Loucy (cell line): ENCODE measurements at regions not wholly inside any gene's neighbourhood (a gene's known extent, or its start where the extent isn't known, plus 50 kb on each side); places are given as distances from the start of the nearest gene placed in this dataset.
"Not testable (repeated sequence)": the region's sequence is repeated elsewhere in the genome, so short reads cannot be mapped to it uniquely, and the experiment has no call there.

Experiments used
- H2AFZ ChIP-seq: fragments of 200-600 bp; sonication (generic); 2 replicates; pipeline ENCODE4 v1.6.0; 2016; ENCODE audit warnings: antibody characterized with exemption, mild to moderate bottlenecking, low read length, moderate library complexity
- H3F3A ChIP-seq: fragments of 200-600 bp; 2 replicates; pipeline ENCODE4 v1.6.0; 2016; ENCODE audit warnings: antibody characterized with exemption, low read depth, mild to moderate bottlenecking
- H3K27me3 ChIP-seq: fragments of 200-600 bp; sonication (generic); 2 replicates; pipeline ENCODE4 v1.6.1; 2014; ENCODE audit warnings: low read length, mild to moderate bottlenecking; ENCODE audit not compliant: insufficient read depth, poor library complexity, severe bottlenecking
- H3K36me3 ChIP-seq: fragments of 200-600 bp; sonication (generic); 2 replicates; pipeline ENCODE4 v1.6.1; 2016; ENCODE audit warnings: low read length; ENCODE audit not compliant: insufficient read depth
- H3K4me1 ChIP-seq: fragments of 200-600 bp; sonication (generic); 2 replicates; pipeline ENCODE4 v1.5.1; 2014; ENCODE audit warnings: low read length, mild to moderate bottlenecking; ENCODE audit not compliant: insufficient read depth, poor library complexity, severe bottlenecking
- H3K4me2 ChIP-seq: fragments of 200-600 bp; sonication (generic); 2 replicates; pipeline ENCODE4 v1.6.0; 2014; ENCODE audit warnings: antibody characterized with exemption, low read length, low read depth, mild to moderate bottlenecking; ENCODE audit not compliant: poor library complexity, severe bottlenecking
- H3K4me3 ChIP-seq: fragments of 200-600 bp; sonication (generic); 2 replicates; pipeline ENCODE4 v1.5.1; 2014; ENCODE audit warnings: low read length, mild to moderate bottlenecking, mixed read lengths; ENCODE audit not compliant: poor library complexity, severe bottlenecking
- H3K79me2 ChIP-seq: fragments of 200-600 bp; sonication (generic); 2 replicates; pipeline ENCODE4 v1.6.1; 2014; ENCODE audit warnings: low read length; ENCODE audit not compliant: insufficient read depth
- H3K9ac ChIP-seq: fragments of 200-600 bp; sonication (generic); 2 replicates; pipeline ENCODE4 v1.6.0; 2014; ENCODE audit warnings: mild to moderate bottlenecking, low read depth, low read length, moderate library complexity; ENCODE audit not compliant: poor library complexity, severe bottlenecking
- H3K9me2 ChIP-seq: fragments of 200-600 bp; sonication (generic); replicated peaks from 2 replicates; pipeline ENCODE4 v1.6.1; 2016; ENCODE audit warnings: low read depth, low read length, mixed read lengths
- H3K9me3 ChIP-seq: fragments of 200-600 bp; sonication (generic); 2 replicates; pipeline ENCODE4 v1.6.1; 2014; ENCODE audit warnings: mild to moderate bottlenecking, antibody characterized with exemption, low read length, low read depth; ENCODE audit not compliant: insufficient read depth
- H4K20me1 ChIP-seq: fragments of 200-600 bp; sonication (generic); 2 replicates; pipeline ENCODE4 v1.6.0; 2014; ENCODE audit warnings: antibody characterized with exemption, low read length, mild to moderate bottlenecking; ENCODE audit not compliant: insufficient read depth, poor library complexity, severe bottlenecking
- EZH2phosphoT487 ChIP-seq: fragments of 200-600 bp; IDR thresholded peaks from 2 replicates; pipeline ENCODE4 v1.6.1; 2018; ENCODE audit warnings: antibody characterized with exemption, mild to moderate bottlenecking, moderate library complexity, borderline replicate concordance
- TF ChIP-seq, protein P1 (sequence below): fragments of 200-600 bp; sonication (generic); conservative IDR thresholded peaks from 2 replicates; pipeline ENCODE4 v1.5.1; 2014; ENCODE audit warnings: mild to moderate bottlenecking, antibody characterized with exemption, low read length

- no peak overlapping the region for H3K9ac ChIP-seq
- no peaks in the 10 kb centered on the region for H3F3A ChIP-seq
- no peaks in the 10 kb centered on the region for H4K20me1 ChIP-seq
- H3K4me2 ChIP-seq = no peak overlapping the region
- H3K4me3 ChIP-seq = no peak overlapping the region
- H2AFZ ChIP-seq = no peak overlapping the region
- no peaks in the 10 kb centered on the region for H3K27me3 ChIP-seq
- no peaks in the 10 kb centered on the region for H3K9me2 ChIP-seq
- no peak for TF ChIP-seq EZH2phosphoT487
- TF ChIP-seq, protein P1, sequence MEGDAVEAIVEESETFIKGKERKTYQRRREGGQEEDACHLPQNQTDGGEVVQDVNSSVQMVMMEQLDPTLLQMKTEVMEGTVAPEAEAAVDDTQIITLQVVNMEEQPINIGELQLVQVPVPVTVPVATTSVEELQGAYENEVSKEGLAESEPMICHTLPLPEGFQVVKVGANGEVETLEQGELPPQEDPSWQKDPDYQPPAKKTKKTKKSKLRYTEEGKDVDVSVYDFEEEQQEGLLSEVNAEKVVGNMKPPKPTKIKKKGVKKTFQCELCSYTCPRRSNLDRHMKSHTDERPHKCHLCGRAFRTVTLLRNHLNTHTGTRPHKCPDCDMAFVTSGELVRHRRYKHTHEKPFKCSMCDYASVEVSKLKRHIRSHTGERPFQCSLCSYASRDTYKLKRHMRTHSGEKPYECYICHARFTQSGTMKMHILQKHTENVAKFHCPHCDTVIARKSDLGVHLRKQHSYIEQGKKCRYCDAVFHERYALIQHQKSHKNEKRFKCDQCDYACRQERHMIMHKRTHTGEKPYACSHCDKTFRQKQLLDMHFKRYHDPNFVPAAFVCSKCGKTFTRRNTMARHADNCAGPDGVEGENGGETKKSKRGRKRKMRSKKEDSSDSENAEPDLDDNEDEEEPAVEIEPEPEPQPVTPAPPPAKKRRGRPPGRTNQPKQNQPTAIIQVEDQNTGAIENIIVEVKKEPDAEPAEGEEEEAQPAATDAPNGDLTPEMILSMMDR = no peak
- no peaks in the 10 kb centered on the region for H3K9me3 ChIP-seq
- H3K36me3 ChIP-seq = no peaks in the 10 kb centered on the region
- H3K79me2 ChIP-seq = no peaks in the 10 kb centered on the region
- H3K4me1 ChIP-seq = peaks cover 19% of the 10 kb centered on the region
These were observed 122.0 kb upstream of the CCND2 start for GRCh38 chr12:4151362-4152121.

GRCh38 chr12:4150355-4150754 is 123.2 kb upstream of the CCND2 start:
- not testable (repeated sequence) for H3K9me2 ChIP-seq, H3K9me3 ChIP-seq, H3K79me2 ChIP-seq, H3K4me2 ChIP-seq, H2AFZ ChIP-seq, H3K9ac ChIP-seq, H3F3A ChIP-seq, H4K20me1 ChIP-seq, H3K4me3 ChIP-seq, H3K36me3 ChIP-seq, H3K27me3 ChIP-seq
- peaks cover 19% of the 10 kb centered on the region for H3K4me1 ChIP-seq

DNA sequence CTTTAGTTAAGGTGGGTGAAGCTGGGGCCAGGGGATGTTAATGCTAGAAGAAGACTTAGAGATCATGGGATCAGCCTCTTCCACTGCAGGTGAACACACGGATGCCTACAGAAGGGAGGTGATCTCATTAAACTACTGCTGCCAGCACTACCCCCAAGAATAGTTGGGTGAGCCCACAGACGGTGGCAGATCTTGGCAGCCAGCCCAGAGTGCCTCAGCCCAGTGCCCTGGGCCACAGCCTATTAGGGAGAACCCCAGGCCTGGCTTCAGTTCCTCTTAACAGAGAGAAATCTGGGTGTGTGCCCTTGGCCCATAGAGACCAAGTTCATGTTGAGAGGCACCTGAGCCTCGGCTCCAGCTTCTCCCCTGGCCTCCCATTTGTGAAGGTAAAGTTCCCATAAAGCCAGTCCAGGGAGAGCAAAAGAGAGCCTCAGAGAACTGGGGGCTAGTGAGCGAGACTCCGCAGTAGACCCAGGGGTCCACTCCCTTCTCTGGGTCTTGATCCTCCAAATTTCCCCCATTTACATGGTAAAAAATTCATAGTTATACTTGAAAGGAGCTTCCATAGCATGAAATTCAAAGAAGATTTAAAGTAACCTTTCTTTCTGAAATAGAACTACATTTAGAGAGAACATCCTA is 125.0 kb upstream of the CCND2 start:
- Histone ChIP-seq H2AFZ (no peak overlapping the region), H3K9ac (no peak overlapping the region), H3K4me1 (peaks cover 8% of the 10 kb centered on the region), H3K79me2 (no peaks in the 10 kb centered on the region), H3F3A (no peaks in the 10 kb centered on the region), H3K27me3 (no peaks in the 10 kb centered on the region), H3K9me2 (no peaks in the 10 kb centered on the region), H3K4me3 (no peak overlapping the region), H3K36me3 (no peaks in the 10 kb centered on the region), H4K20me1 (no peaks in the 10 kb centered on the region), H3K4me2 (no peak overlapping the region), H3K9me3 (no peaks in the 10 kb centered on the region)
- no peak for TF ChIP-seq EZH2phosphoT487
- TF ChIP-seq, protein P1 = no peak

DNA sequence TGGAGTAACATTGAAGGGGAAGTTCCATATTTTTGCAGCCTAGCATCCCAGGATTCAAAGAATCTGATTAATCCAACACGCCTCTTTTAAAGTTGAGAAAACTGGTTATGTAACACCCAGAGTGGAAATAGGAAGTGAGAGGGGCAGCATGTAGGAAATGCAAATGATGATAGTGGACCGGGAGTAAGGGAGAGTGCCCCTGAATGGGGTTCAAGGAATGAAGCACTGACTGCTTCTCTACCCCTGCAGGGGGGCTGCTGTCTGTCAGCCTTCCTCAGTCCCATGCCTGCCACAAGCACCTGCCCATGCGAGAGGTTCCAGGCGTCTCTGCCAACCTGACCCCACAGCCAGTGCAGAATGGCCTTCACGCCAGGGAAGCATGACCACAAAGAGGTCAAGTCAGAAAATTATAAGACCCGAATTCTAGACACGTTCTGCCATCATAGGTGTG is 126.5 kb upstream of the CCND2 start:
- H3F3A ChIP-seq = no peaks in the 10 kb centered on the region
- no peak overlapping the region for H3K4me2 ChIP-seq
- H3K4me1 ChIP-seq = peaks cover 16% of the 10 kb centered on the region
- TF ChIP-seq, protein P1 = no peak
- no peak for TF ChIP-seq EZH2phosphoT487
- H4K20me1 ChIP-seq = no peaks in the 10 kb centered on the region
- H3K36me3 ChIP-seq = no peaks in the 10 kb centered on the region
- no peaks in the 10 kb centered on the region for H3K9me3 ChIP-seq
- no peaks in the 10 kb centered on the region for H3K79me2 ChIP-seq
- H3K27me3 ChIP-seq = no peaks in the 10 kb centered on the region
- H2AFZ ChIP-seq = no peak overlapping the region
- no peak overlapping the region for H3K9ac ChIP-seq
- no peak overlapping the region for H3K4me3 ChIP-seq
- no peaks in the 10 kb centered on the region for H3K9me2 ChIP-seq
